ENCODE measurements at regions not wholly inside any gene's neighbourhood (a gene's known extent, or its start where the extent isn't known, plus 50 kb on each side); places are given as distances from the start of the nearest gene placed in this dataset.

- TF ChIP-seq POLR2A (IDR thresholded peaks at IDR 0.05) (no peak), EP300 (IDR thresholded peaks at IDR 0.05) (no peak)
Observed at GRCh38 chr12:88362439-88362838, 217.8 kb downstream of the KITLG start.

Measured in upper lobe of left lung (tissue), 4 donors.